B cell (primary cell): ENCODE measurements at regions not wholly inside any gene's neighbourhood (a gene's known extent, or its start where the extent isn't known, plus 50 kb on each side); places are given as distances from the start of the nearest gene placed in this dataset.

Experiments used
- EZH2 ChIP-seq: IDR thresholded peaks from 2 replicates; pipeline ENCODE4 v1.6.1; 2012; ENCODE audit warnings: borderline replicate concordance, low read depth, mild to moderate bottlenecking, moderate library complexity, low read length; ENCODE audit not compliant: insufficient read depth, poor library complexity, severe bottlenecking
- TF ChIP-seq, protein P1 (sequence below): fragments of 200-600 bp; IDR thresholded peaks from one replicate; pipeline ENCODE4 v1.8.0; 2022; ENCODE audit warnings: antibody characterized with exemption, mild to moderate bottlenecking

- TF ChIP-seq EZH2 = no peak
- TF ChIP-seq, protein P1, sequence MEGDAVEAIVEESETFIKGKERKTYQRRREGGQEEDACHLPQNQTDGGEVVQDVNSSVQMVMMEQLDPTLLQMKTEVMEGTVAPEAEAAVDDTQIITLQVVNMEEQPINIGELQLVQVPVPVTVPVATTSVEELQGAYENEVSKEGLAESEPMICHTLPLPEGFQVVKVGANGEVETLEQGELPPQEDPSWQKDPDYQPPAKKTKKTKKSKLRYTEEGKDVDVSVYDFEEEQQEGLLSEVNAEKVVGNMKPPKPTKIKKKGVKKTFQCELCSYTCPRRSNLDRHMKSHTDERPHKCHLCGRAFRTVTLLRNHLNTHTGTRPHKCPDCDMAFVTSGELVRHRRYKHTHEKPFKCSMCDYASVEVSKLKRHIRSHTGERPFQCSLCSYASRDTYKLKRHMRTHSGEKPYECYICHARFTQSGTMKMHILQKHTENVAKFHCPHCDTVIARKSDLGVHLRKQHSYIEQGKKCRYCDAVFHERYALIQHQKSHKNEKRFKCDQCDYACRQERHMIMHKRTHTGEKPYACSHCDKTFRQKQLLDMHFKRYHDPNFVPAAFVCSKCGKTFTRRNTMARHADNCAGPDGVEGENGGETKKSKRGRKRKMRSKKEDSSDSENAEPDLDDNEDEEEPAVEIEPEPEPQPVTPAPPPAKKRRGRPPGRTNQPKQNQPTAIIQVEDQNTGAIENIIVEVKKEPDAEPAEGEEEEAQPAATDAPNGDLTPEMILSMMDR = no peak
These were observed 427.4 kb upstream of the PROK2 start for GRCh38 chr3:72212396-72212795.
